ENCODE measurements at regions not wholly inside any gene's neighbourhood (a gene's known extent, or its start where the extent isn't known, plus 50 kb on each side); places are given as distances from the start of the nearest gene placed in this dataset.
"Not testable (repeated sequence)": the region's sequence is repeated elsewhere in the genome, so short reads cannot be mapped to it uniquely, and the experiment has no call there.

DNA sequence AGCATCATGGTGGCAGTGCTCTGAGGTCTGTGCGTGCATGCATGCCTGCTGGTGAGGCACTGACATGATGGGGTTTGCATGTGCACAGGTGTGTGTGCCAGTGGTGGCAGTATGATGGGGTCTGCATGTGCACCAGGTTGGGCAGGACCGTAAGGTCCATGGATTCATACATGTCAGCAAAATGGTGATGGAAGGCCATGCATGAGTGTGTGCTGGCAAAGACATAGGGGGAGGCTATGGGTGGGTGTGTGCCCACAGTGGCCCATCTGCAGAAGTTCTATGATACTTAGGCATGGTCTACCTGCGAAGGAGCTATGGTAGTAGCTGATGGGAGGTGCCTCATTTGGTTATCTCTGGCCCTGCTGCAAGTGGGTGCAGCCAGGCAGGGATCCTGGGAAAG, 348.0 kb upstream of the TARS1 start:
- Histone ChIP-seq H4K20me1 (ENCODE audit: insufficient read depth) (no peaks in the 10 kb centered on the region), H3K9me2 (ENCODE audit: insufficient read depth) (0 out of 2 replicates have a peak, but pooled peaks cover 4% of the 10 kb centered on the region), H3K4me3 (no peak overlapping the region), H3K27ac (no peak overlapping the region), H3F3A (ENCODE audit: insufficient read depth, low read depth) (no peaks in the 10 kb centered on the region), H2AFZ (no peak overlapping the region), H3K27me3 (ENCODE audit: insufficient read depth, low read depth) (no peaks in the 10 kb centered on the region), H3K4me2 (no peak overlapping the region), H3K79me2 (ENCODE audit: low read depth) (no peaks in the 10 kb centered on the region), H3K9me3 (ENCODE audit: insufficient read depth, low read depth) (peaks cover 10% of the 10 kb centered on the region), H3K4me1 (replicated peaks; ENCODE audit: insufficient read depth) (peaks cover 12% of the 10 kb centered on the region), H3K36me3 (ENCODE audit: low read depth) (no peaks in the 10 kb centered on the region)
- no peak for DNase-seq
- ChIA-PET CTCF (no interaction called here), POLR2A (ENCODE audit: unreplicated experiment) (no interaction called here)
- intact Hi-C loops (cut with micrococcal nuclease; ENCODE audit: unreplicated experiment): no loop called here
- no TSS peak for BruUV-seq (replicated peaks)
- TF ChIP-seq, protein P1, sequence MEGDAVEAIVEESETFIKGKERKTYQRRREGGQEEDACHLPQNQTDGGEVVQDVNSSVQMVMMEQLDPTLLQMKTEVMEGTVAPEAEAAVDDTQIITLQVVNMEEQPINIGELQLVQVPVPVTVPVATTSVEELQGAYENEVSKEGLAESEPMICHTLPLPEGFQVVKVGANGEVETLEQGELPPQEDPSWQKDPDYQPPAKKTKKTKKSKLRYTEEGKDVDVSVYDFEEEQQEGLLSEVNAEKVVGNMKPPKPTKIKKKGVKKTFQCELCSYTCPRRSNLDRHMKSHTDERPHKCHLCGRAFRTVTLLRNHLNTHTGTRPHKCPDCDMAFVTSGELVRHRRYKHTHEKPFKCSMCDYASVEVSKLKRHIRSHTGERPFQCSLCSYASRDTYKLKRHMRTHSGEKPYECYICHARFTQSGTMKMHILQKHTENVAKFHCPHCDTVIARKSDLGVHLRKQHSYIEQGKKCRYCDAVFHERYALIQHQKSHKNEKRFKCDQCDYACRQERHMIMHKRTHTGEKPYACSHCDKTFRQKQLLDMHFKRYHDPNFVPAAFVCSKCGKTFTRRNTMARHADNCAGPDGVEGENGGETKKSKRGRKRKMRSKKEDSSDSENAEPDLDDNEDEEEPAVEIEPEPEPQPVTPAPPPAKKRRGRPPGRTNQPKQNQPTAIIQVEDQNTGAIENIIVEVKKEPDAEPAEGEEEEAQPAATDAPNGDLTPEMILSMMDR (conservative IDR thresholded peaks at IDR 0.05): no peak
- TF ChIP-seq EZH2 (IDR thresholded peaks at IDR 0.05; ENCODE audit: low read depth): no peak

DNA sequence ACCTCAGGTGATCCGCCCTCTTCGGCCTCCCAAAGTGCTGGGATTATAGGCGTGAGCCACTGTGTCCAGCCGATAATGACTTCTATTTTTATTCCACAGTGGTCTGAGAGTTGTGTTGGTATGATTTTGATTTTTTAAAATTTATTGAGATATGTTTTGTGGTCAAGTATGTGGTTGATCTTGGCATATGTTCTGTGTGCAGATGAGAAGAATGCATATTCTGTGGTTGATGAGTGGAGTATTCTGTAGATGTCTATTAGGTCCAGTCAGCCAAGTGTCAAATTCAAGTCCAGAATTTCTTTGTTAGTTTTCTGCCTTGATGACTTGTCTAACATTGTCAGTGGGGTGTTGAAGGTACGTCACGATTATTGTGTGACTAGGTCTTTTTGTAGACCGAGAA, 338.2 kb upstream of the TARS1 start:
- H3K27ac ChIP-seq: no peak overlapping the region
- CTCF ChIA-PET: interaction anchor here (0.6 kb wide), 1 partner anchor 8 kb away, joined by 4 read pairs; no protein-coding TSS in a partner anchor
- H2AFZ ChIP-seq: no peak overlapping the region
- H3K79me2 ChIP-seq (ENCODE audit: low read depth): no peaks in the 10 kb centered on the region
- POLR2A ChIA-PET (ENCODE audit: unreplicated experiment): no interaction called here
- H3K9me3 ChIP-seq (ENCODE audit: insufficient read depth, low read depth): peaks cover 5% of the 10 kb centered on the region
- no peak overlapping the region for H3K4me2 ChIP-seq
- no peaks in the 10 kb centered on the region for H4K20me1 ChIP-seq (ENCODE audit: insufficient read depth)
- TF ChIP-seq, protein P1 (conservative IDR thresholded peaks at IDR 0.05): no peak
- no peak for TF ChIP-seq EZH2 (IDR thresholded peaks at IDR 0.05; ENCODE audit: low read depth)
- H3K4me1 ChIP-seq (replicated peaks; ENCODE audit: insufficient read depth): no peaks in the 10 kb centered on the region
- H3K9me2 ChIP-seq (ENCODE audit: insufficient read depth): peaks cover 4% of the 10 kb centered on the region; the same call in 1 of the 2 replicates
- H3K27me3 ChIP-seq (ENCODE audit: insufficient read depth, low read depth): no peaks in the 10 kb centered on the region
- H3K36me3 ChIP-seq (ENCODE audit: low read depth): no peaks in the 10 kb centered on the region
- H3F3A ChIP-seq (ENCODE audit: insufficient read depth, low read depth): no peaks in the 10 kb centered on the region
- DNase-seq: no peak
- no TSS peak for BruUV-seq (replicated peaks)
- intact Hi-C loops (cut with micrococcal nuclease; ENCODE audit: unreplicated experiment): no loop called here
- H3K4me3 ChIP-seq: no peak overlapping the region

DNA sequence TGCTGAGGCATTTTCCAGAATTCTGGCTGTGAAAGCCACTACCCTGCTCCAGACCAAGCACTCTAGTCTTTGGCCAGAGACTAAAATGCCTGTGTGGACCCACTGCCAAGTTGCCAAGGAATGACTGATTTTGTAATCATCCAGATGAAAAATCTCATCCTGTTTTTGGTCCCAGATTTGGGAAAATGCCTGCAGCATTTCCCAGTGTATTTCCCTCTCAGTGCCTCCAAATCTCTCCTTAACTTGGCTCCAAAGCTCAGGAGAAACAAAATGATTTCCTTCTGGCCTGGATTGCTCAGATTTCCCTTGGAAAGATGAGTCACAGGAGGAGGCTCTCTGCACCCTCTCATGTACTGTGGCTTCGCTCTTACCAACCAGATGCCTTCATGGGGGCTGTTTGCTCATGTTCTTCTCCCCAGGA, 335.2 kb upstream of the TARS1 start:
- Histone ChIP-seq H3K9me2 (ENCODE audit: insufficient read depth) (no peaks in the 10 kb centered on the region), H3K27me3 (ENCODE audit: insufficient read depth, low read depth) (no peaks in the 10 kb centered on the region), H3K4me2 (no peak overlapping the region), H3K9me3 (ENCODE audit: insufficient read depth, low read depth) (peaks cover 5% of the 10 kb centered on the region), H2AFZ (no peak overlapping the region), H3K36me3 (ENCODE audit: low read depth) (no peaks in the 10 kb centered on the region), H3K27ac (no peak overlapping the region), H3K79me2 (ENCODE audit: low read depth) (no peaks in the 10 kb centered on the region), H3F3A (ENCODE audit: insufficient read depth, low read depth) (no peaks in the 10 kb centered on the region), H3K4me1 (replicated peaks; ENCODE audit: insufficient read depth) (no peaks in the 10 kb centered on the region), H4K20me1 (ENCODE audit: insufficient read depth) (no peaks in the 10 kb centered on the region), H3K4me3 (no peak overlapping the region)
- no peak for DNase-seq
- no TSS peak for BruUV-seq (replicated peaks)
- ChIA-PET CTCF (no interaction called here), POLR2A (ENCODE audit: unreplicated experiment) (no interaction called here)
- no peak for TF ChIP-seq EZH2 (IDR thresholded peaks at IDR 0.05; ENCODE audit: low read depth)
- TF ChIP-seq, protein P1 (conservative IDR thresholded peaks at IDR 0.05): no peak
- intact Hi-C loops (cut with micrococcal nuclease; ENCODE audit: unreplicated experiment): no loop called here

DNA sequence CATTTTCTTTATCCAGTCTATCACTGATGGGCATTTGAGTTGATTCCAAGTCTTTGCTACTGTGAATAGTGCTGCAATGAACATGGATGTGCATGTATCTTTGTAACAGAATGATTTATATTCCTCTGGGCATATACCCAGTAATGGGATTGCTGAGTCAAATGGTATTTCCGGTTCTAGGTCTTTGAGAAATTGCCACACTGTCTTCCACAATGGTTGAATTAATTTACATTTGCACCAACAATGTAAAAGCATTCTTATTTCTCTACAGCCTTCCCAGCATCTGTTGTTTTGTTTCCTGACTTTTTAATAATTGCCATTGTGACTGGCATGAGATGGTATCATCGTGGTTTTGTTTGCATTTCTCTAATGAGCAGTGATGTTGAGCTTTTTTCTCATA, 330.3 kb upstream of the TARS1 start:
- H4K20me1 ChIP-seq (ENCODE audit: insufficient read depth); H3K27me3 ChIP-seq (ENCODE audit: insufficient read depth, low read depth); BruUV-seq (replicated peaks); H2AFZ ChIP-seq; H3K27ac ChIP-seq; H3K4me3 ChIP-seq; H3K9me3 ChIP-seq (ENCODE audit: insufficient read depth, low read depth); intact Hi-C loops (cut with micrococcal nuclease; ENCODE audit: unreplicated experiment); H3K79me2 ChIP-seq (ENCODE audit: low read depth); DNase-seq; POLR2A ChIA-PET (ENCODE audit: unreplicated experiment); H3K4me2 ChIP-seq; H3K9me2 ChIP-seq (ENCODE audit: insufficient read depth); H3F3A ChIP-seq (ENCODE audit: insufficient read depth, low read depth); H3K4me1 ChIP-seq (replicated peaks; ENCODE audit: insufficient read depth); CTCF ChIA-PET; H3K36me3 ChIP-seq (ENCODE audit: low read depth): not testable (repeated sequence)
